ENCODE measurements at regions not wholly inside any gene's neighbourhood (a gene's known extent, or its start where the extent isn't known, plus 50 kb on each side); places are given as distances from the start of the nearest gene placed in this dataset.

GRCh38 chr11:123363556-123363955, 66.5 kb upstream of the GRAMD1B start:
- TF ChIP-seq, protein P1, sequence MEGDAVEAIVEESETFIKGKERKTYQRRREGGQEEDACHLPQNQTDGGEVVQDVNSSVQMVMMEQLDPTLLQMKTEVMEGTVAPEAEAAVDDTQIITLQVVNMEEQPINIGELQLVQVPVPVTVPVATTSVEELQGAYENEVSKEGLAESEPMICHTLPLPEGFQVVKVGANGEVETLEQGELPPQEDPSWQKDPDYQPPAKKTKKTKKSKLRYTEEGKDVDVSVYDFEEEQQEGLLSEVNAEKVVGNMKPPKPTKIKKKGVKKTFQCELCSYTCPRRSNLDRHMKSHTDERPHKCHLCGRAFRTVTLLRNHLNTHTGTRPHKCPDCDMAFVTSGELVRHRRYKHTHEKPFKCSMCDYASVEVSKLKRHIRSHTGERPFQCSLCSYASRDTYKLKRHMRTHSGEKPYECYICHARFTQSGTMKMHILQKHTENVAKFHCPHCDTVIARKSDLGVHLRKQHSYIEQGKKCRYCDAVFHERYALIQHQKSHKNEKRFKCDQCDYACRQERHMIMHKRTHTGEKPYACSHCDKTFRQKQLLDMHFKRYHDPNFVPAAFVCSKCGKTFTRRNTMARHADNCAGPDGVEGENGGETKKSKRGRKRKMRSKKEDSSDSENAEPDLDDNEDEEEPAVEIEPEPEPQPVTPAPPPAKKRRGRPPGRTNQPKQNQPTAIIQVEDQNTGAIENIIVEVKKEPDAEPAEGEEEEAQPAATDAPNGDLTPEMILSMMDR (IDR thresholded peaks at IDR 0.05), result no peak
- no peak for TF ChIP-seq POLR2A (IDR thresholded peaks at IDR 0.05)
